ENCODE measurements at regions not wholly inside any gene's neighbourhood (a gene's known extent, or its start where the extent isn't known, plus 50 kb on each side); places are given as distances from the start of the nearest gene placed in this dataset.
"Not testable (repeated sequence)": the region's sequence is repeated elsewhere in the genome, so short reads cannot be mapped to it uniquely, and the experiment has no call there.

- no peak for DNase-seq
These were observed 1026.1 kb downstream of the SLC6A15 start for GRCh38 chr12:83886479-83886878.

- DNase-seq: not testable (repeated sequence)
These were observed 1041.5 kb downstream of the SLC6A15 start for GRCh38 chr12:83870921-83871599.

- no peak for DNase-seq
These were observed 1046.1 kb downstream of the SLC6A15 start for GRCh38 chr12:83866477-83866876.

- DNase-seq: no peak
These were observed 1047.2 kb downstream of the SLC6A15 start for GRCh38 chr12:83865431-83865830.

GRCh38 chr12:83864054-83864453 lies 1048.5 kb downstream of the SLC6A15 start:
- no peak for DNase-seq

- DNase-seq: no peak
These were observed 1053.6 kb downstream of the SLC6A15 start for GRCh38 chr12:83859021-83859420.

- DNase-seq: no peak
These were observed 1055.8 kb downstream of the SLC6A15 start for GRCh38 chr12:83856803-83857202.

GRCh38 chr12:83850531-83850930 lies 1062.1 kb downstream of the SLC6A15 start:
- no peak for DNase-seq

- DNase-seq: no peak
These were observed 1063.9 kb downstream of the SLC6A15 start for GRCh38 chr12:83848702-83849101.

- DNase-seq: no peak
These were observed 1069.1 kb downstream of the SLC6A15 start for GRCh38 chr12:83843541-83843940.

- no peak for DNase-seq
These were observed 1071.0 kb downstream of the SLC6A15 start for GRCh38 chr12:83841620-83842019.

- no peak for DNase-seq
These were observed 1084.7 kb downstream of the SLC6A15 start for GRCh38 chr12:83827860-83828259.

- no peak for DNase-seq
These were observed 1085.4 kb downstream of the SLC6A15 start for GRCh38 chr12:83827193-83827592.

GRCh38 chr12:83826112-83826511 lies 1086.5 kb downstream of the SLC6A15 start:
- DNase-seq: no peak

- no peak for DNase-seq
These were observed 1089.1 kb downstream of the SLC6A15 start for GRCh38 chr12:83823386-83824045.

- no peak for DNase-seq
These were observed 1090.6 kb downstream of the SLC6A15 start for GRCh38 chr12:83821967-83822366.

- no peak for DNase-seq
These were observed 1093.7 kb downstream of the SLC6A15 start for GRCh38 chr12:83818881-83819280.

- no peak for DNase-seq
These were observed 1094.9 kb downstream of the SLC6A15 start for GRCh38 chr12:83817730-83818129.

GRCh38 chr12:83808591-83808990 lies 1104.0 kb downstream of the SLC6A15 start:
- DNase-seq: no peak

- DNase-seq: no peak
These were observed 1104.7 kb downstream of the SLC6A15 start for GRCh38 chr12:83807871-83808270.

GRCh38 chr12:83805873-83806272 lies 1106.7 kb downstream of the SLC6A15 start:
- no peak for DNase-seq

- DNase-seq: no peak
These were observed 1107.3 kb downstream of the SLC6A15 start for GRCh38 chr12:83805156-83805772.

- no peak for DNase-seq
These were observed 1110.6 kb downstream of the SLC6A15 start for GRCh38 chr12:83801972-83802371.

GRCh38 chr12:83800022-83800421 lies 1112.6 kb downstream of the SLC6A15 start:
- DNase-seq: no peak
